Loucy (cell line): ENCODE measurements at regions not wholly inside any gene's neighbourhood (a gene's known extent, or its start where the extent isn't known, plus 50 kb on each side); places are given as distances from the start of the nearest gene placed in this dataset.

Source experiments
- H2AFZ ChIP-seq: fragments of 200-600 bp; sonication (generic); 2 replicates; pipeline ENCODE4 v1.6.0; 2016; ENCODE audit warnings: antibody characterized with exemption, mild to moderate bottlenecking, low read length, moderate library complexity
- H3F3A ChIP-seq: fragments of 200-600 bp; 2 replicates; pipeline ENCODE4 v1.6.0; 2016; ENCODE audit warnings: antibody characterized with exemption, low read depth, mild to moderate bottlenecking
- H3K27me3 ChIP-seq: fragments of 200-600 bp; sonication (generic); 2 replicates; pipeline ENCODE4 v1.6.1; 2014; ENCODE audit warnings: low read length, mild to moderate bottlenecking; ENCODE audit not compliant: insufficient read depth, poor library complexity, severe bottlenecking
- H3K36me3 ChIP-seq: fragments of 200-600 bp; sonication (generic); 2 replicates; pipeline ENCODE4 v1.6.1; 2016; ENCODE audit warnings: low read length; ENCODE audit not compliant: insufficient read depth
- H3K4me1 ChIP-seq: fragments of 200-600 bp; sonication (generic); 2 replicates; pipeline ENCODE4 v1.5.1; 2014; ENCODE audit warnings: low read length, mild to moderate bottlenecking; ENCODE audit not compliant: insufficient read depth, poor library complexity, severe bottlenecking
- H3K4me2 ChIP-seq: fragments of 200-600 bp; sonication (generic); 2 replicates; pipeline ENCODE4 v1.6.0; 2014; ENCODE audit warnings: antibody characterized with exemption, low read length, low read depth, mild to moderate bottlenecking; ENCODE audit not compliant: poor library complexity, severe bottlenecking
- H3K4me3 ChIP-seq: fragments of 200-600 bp; sonication (generic); 2 replicates; pipeline ENCODE4 v1.5.1; 2014; ENCODE audit warnings: low read length, mild to moderate bottlenecking, mixed read lengths; ENCODE audit not compliant: poor library complexity, severe bottlenecking
- H3K79me2 ChIP-seq: fragments of 200-600 bp; sonication (generic); 2 replicates; pipeline ENCODE4 v1.6.1; 2014; ENCODE audit warnings: low read length; ENCODE audit not compliant: insufficient read depth
- H3K9ac ChIP-seq: fragments of 200-600 bp; sonication (generic); 2 replicates; pipeline ENCODE4 v1.6.0; 2014; ENCODE audit warnings: mild to moderate bottlenecking, low read depth, low read length, moderate library complexity; ENCODE audit not compliant: poor library complexity, severe bottlenecking
- H3K9me2 ChIP-seq: fragments of 200-600 bp; sonication (generic); replicated peaks from 2 replicates; pipeline ENCODE4 v1.6.1; 2016; ENCODE audit warnings: low read depth, low read length, mixed read lengths
- H3K9me3 ChIP-seq: fragments of 200-600 bp; sonication (generic); 2 replicates; pipeline ENCODE4 v1.6.1; 2014; ENCODE audit warnings: mild to moderate bottlenecking, antibody characterized with exemption, low read length, low read depth; ENCODE audit not compliant: insufficient read depth
- H4K20me1 ChIP-seq: fragments of 200-600 bp; sonication (generic); 2 replicates; pipeline ENCODE4 v1.6.0; 2014; ENCODE audit warnings: antibody characterized with exemption, low read length, mild to moderate bottlenecking; ENCODE audit not compliant: insufficient read depth, poor library complexity, severe bottlenecking
- EZH2phosphoT487 ChIP-seq: fragments of 200-600 bp; IDR thresholded peaks from 2 replicates; pipeline ENCODE4 v1.6.1; 2018; ENCODE audit warnings: antibody characterized with exemption, mild to moderate bottlenecking, moderate library complexity, borderline replicate concordance
- TF ChIP-seq, protein P1 (sequence below): fragments of 200-600 bp; sonication (generic); conservative IDR thresholded peaks from 2 replicates; pipeline ENCODE4 v1.5.1; 2014; ENCODE audit warnings: mild to moderate bottlenecking, antibody characterized with exemption, low read length

DNA sequence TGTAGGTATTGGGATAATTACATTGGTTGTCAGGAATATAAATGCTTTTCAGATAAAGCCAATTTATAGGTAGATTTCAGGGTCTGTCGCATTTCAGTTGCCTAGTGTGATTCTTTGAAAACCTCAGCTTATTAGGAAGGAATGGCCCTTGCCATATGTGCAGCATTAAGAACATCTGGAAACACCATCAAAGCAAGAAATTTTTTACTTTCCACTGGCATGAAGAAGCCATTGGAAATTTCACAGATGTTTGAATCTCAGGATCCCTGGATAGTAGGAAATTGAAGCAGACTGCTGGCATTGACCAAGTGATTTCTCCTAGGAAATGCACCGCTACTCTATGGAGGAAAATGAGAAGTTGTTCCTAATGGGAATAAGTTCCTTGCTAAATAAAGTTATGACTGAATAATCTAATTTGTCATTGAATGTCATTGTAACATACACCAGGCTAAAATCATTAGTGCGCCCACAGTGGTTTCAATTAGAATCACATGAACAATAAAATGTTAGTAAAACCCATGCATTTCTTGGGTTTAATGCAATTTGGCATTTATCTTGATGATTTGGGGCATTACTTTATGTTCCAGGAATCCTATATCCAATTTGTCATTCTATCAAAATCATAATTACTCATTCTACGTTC lies 950.1 kb downstream of the EPHA7 start:
- Histone ChIP-seq H3K4me3 (no peak overlapping the region), H4K20me1 (no peaks in the 10 kb centered on the region), H2AFZ (no peak overlapping the region), H3K4me2 (no peak overlapping the region), H3K27me3 (no peaks in the 10 kb centered on the region), H3K79me2 (no peaks in the 10 kb centered on the region), H3K9ac (no peak overlapping the region), H3K9me3 (no peaks in the 10 kb centered on the region), H3K4me1 (no peaks in the 10 kb centered on the region), H3F3A (no peaks in the 10 kb centered on the region), H3K36me3 (no peaks in the 10 kb centered on the region), H3K9me2 (no peaks in the 10 kb centered on the region)
- TF ChIP-seq, protein P1, sequence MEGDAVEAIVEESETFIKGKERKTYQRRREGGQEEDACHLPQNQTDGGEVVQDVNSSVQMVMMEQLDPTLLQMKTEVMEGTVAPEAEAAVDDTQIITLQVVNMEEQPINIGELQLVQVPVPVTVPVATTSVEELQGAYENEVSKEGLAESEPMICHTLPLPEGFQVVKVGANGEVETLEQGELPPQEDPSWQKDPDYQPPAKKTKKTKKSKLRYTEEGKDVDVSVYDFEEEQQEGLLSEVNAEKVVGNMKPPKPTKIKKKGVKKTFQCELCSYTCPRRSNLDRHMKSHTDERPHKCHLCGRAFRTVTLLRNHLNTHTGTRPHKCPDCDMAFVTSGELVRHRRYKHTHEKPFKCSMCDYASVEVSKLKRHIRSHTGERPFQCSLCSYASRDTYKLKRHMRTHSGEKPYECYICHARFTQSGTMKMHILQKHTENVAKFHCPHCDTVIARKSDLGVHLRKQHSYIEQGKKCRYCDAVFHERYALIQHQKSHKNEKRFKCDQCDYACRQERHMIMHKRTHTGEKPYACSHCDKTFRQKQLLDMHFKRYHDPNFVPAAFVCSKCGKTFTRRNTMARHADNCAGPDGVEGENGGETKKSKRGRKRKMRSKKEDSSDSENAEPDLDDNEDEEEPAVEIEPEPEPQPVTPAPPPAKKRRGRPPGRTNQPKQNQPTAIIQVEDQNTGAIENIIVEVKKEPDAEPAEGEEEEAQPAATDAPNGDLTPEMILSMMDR: no peak
- TF ChIP-seq EZH2phosphoT487: no peak

GRCh38 chr6:92468066-92468465 lies 951.3 kb downstream of the EPHA7 start:
- H3K4me3 ChIP-seq: no peak overlapping the region

GRCh38 chr6:92460133-92460532 lies 959.2 kb downstream of the EPHA7 start:
- H2AFZ ChIP-seq: no peak overlapping the region
- H3F3A ChIP-seq: no peaks in the 10 kb centered on the region
- H3K4me1 ChIP-seq: no peaks in the 10 kb centered on the region
- H3K9me2 ChIP-seq: no peaks in the 10 kb centered on the region
- H3K9ac ChIP-seq: no peak overlapping the region
- H3K27me3 ChIP-seq: no peaks in the 10 kb centered on the region
- no peaks in the 10 kb centered on the region for H3K79me2 ChIP-seq
- H3K4me2 ChIP-seq: no peak overlapping the region
- H3K9me3 ChIP-seq: no peaks in the 10 kb centered on the region
- no peaks in the 10 kb centered on the region for H3K36me3 ChIP-seq
- no peak overlapping the region for H3K4me3 ChIP-seq
- H4K20me1 ChIP-seq: no peaks in the 10 kb centered on the region
- TF ChIP-seq EZH2phosphoT487: no peak
- TF ChIP-seq, protein P1: no peak

More at GRCh38 chr6:92468066-92468465, 951.3 kb downstream of the EPHA7 start:
- no peaks in the 10 kb centered on the region for H3K9me2 ChIP-seq
- no peaks in the 10 kb centered on the region for H3K36me3 ChIP-seq
- H3F3A ChIP-seq: no peaks in the 10 kb centered on the region
- H3K4me2 ChIP-seq: no peak overlapping the region
- H2AFZ ChIP-seq: no peak overlapping the region
- no peaks in the 10 kb centered on the region for H3K79me2 ChIP-seq
- no peaks in the 10 kb centered on the region for H4K20me1 ChIP-seq
- H3K27me3 ChIP-seq: no peaks in the 10 kb centered on the region
- H3K9ac ChIP-seq: no peak overlapping the region
- no peaks in the 10 kb centered on the region for H3K9me3 ChIP-seq
- H3K4me1 ChIP-seq: no peaks in the 10 kb centered on the region
- TF ChIP-seq, protein P1: no peak
- no peak for TF ChIP-seq EZH2phosphoT487
